K562 (cell line): ENCODE measurements at regions not wholly inside any gene's neighbourhood (a gene's known extent, or its start where the extent isn't known, plus 50 kb on each side); places are given as distances from the start of the nearest gene placed in this dataset.

Experiments used
- IRF1 ChIP-seq: sonication (generic); formaldehyde crosslinking; IDR thresholded peaks from 2 replicates; pipeline ENCODE4 v1.8.0; 2022; ENCODE audit warnings: missing genetic modification reagents, mild to moderate bottlenecking, borderline replicate concordance
- POLR2G ChIP-seq: fragments of 200-400 bp; formaldehyde crosslinking; IDR thresholded peaks from 2 replicates; pipeline ENCODE4 v1.6.1; 2017; ENCODE audit warnings: low read depth, mild to moderate bottlenecking, antibody characterized with exemption, low read length, moderate library complexity
- ZNF407 ChIP-seq: fragments of 450-650 bp; IDR thresholded peaks from 2 replicates; pipeline ENCODE4 v1.6.1; 2016; ENCODE audit warnings: low read depth

GRCh38 chr4:35948171-35948570 is 296.1 kb downstream of the ARAP2 start (continued):
- TF ChIP-seq POLR2G = no peak
- no peak for TF ChIP-seq IRF1 (CRISPR knock-in tag)
- TF ChIP-seq ZNF407 = no peak
